NCI-H345 (cell line): ENCODE measurements at regions not wholly inside any gene's neighbourhood (a gene's known extent, or its start where the extent isn't known, plus 50 kb on each side); places are given as distances from the start of the nearest gene placed in this dataset.

Experiments used
- DNase-seq: peaks from one replicate; lab custom pipeline; 2025; lab: John Stamatoyannopoulos, UW

- DNase-seq: no peak
Observed at GRCh38 chr13:37934339-37935191, 65.0 kb upstream of the TRPC4 start.

DNA sequence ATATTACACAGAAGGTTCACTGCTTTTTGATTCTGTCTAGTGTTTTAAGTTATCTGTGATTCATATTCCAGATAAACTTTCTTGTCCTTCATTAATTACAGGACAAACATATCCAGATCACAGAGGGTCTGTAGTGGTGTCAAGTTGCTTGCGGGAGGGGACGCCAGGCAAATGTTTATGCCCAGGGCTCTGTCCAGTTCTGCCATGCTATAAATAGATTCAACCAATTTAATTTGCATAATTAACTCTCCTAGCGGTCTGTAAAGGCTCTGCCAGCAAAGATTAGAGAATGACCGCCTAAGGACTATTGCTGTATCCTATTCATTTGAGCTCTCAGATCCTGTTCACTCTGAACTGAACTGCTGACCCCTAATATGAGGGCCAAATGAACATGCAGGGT, 59.7 kb upstream of the TRPC4 start:
- DNase-seq: no peak

- no peak for DNase-seq
Observed at GRCh38 chr13:37927561-37927960, 58.0 kb upstream of the TRPC4 start.

- no peak for DNase-seq
Observed at GRCh38 chr13:37925878-37926473, 56.4 kb upstream of the TRPC4 start.

GRCh38 chr13:37923236-37923635, 53.7 kb upstream of the TRPC4 start:
- no peak for DNase-seq

GRCh38 chr13:37919329-37919880, 49.8 kb upstream of the TRPC4 start:
- DNase-seq: no peak
